ENCODE measurements at regions not wholly inside any gene's neighbourhood (a gene's known extent, or its start where the extent isn't known, plus 50 kb on each side); places are given as distances from the start of the nearest gene placed in this dataset.

GRCh38 chr7:115721293-115722217 is 309.0 kb downstream of the TFEC start:
- no peak for DNase-seq (ENCODE audit: low spot score in 2 of 2)
- no peak for FAIRE-seq

GRCh38 chr7:115719963-115720362 is 310.6 kb downstream of the TFEC start:
- FAIRE-seq (no peak), DNase-seq (ENCODE audit: low spot score in 2 of 2) (no peak)

GRCh38 chr7:115709664-115710063 is 320.9 kb downstream of the TFEC start:
- FAIRE-seq, result no peak
- DNase-seq (ENCODE audit: low spot score in 2 of 2), result no peak

- no peak for FAIRE-seq
- DNase-seq (ENCODE audit: low spot score in 2 of 2), result no peak
Observed at GRCh38 chr7:115708013-115708341, 322.6 kb downstream of the TFEC start.

GRCh38 chr7:115707258-115708012 is 323.1 kb downstream of the TFEC start:
- DNase-seq (ENCODE audit: low spot score in 2 of 2) (no peak), FAIRE-seq (no peak)

- DNase-seq (ENCODE audit: low spot score in 2 of 2) (no peak), FAIRE-seq (no peak)
Observed at GRCh38 chr7:115704884-115705283, 325.7 kb downstream of the TFEC start.

- no peak for FAIRE-seq
- DNase-seq (ENCODE audit: low spot score in 2 of 2), result no peak
Observed at GRCh38 chr7:115701141-115701540, 329.4 kb downstream of the TFEC start.

- FAIRE-seq (no peak), DNase-seq (ENCODE audit: low spot score in 2 of 2) (no peak)
Observed at GRCh38 chr7:115694424-115694823, 336.1 kb downstream of the TFEC start.

GRCh38 chr7:115693779-115694178 is 336.8 kb downstream of the TFEC start:
- FAIRE-seq (no peak), DNase-seq (ENCODE audit: low spot score in 2 of 2) (no peak)

GRCh38 chr7:115689941-115690340 is 340.6 kb downstream of the TFEC start:
- DNase-seq (ENCODE audit: low spot score in 2 of 2) (no peak), FAIRE-seq (no peak)

- FAIRE-seq, result no peak
Observed at GRCh38 chr7:115683093-115683492, 347.5 kb downstream of the TFEC start.

GRCh38 chr7:115682507-115682906 is 348.1 kb downstream of the TFEC start:
- no peak for FAIRE-seq
- no peak for DNase-seq (ENCODE audit: low spot score in 2 of 2)

More at GRCh38 chr7:115683093-115683492, 347.5 kb downstream of the TFEC start:
- DNase-seq (ENCODE audit: low spot score in 2 of 2), result no peak

- FAIRE-seq (no peak), DNase-seq (ENCODE audit: low spot score in 2 of 2) (no peak)
Observed at GRCh38 chr7:115680921-115681320, 349.6 kb downstream of the TFEC start.

- FAIRE-seq (no peak), DNase-seq (ENCODE audit: low spot score in 2 of 2) (no peak)
Observed at GRCh38 chr7:115679976-115680375, 350.6 kb downstream of the TFEC start.

GRCh38 chr7:115679423-115679822 is 351.1 kb downstream of the TFEC start:
- FAIRE-seq, result no peak
- DNase-seq (ENCODE audit: low spot score in 2 of 2), result no peak

- DNase-seq (ENCODE audit: low spot score in 2 of 2) (no peak), FAIRE-seq (no peak)
Observed at GRCh38 chr7:115678086-115678982, 352.2 kb downstream of the TFEC start.

- no peak for DNase-seq (ENCODE audit: low spot score in 2 of 2)
- no peak for FAIRE-seq
Observed at GRCh38 chr7:115676707-115677106, 353.9 kb downstream of the TFEC start.

GRCh38 chr7:115676080-115676479 is 354.5 kb downstream of the TFEC start:
- FAIRE-seq, result no peak
- DNase-seq (ENCODE audit: low spot score in 2 of 2), result no peak

- DNase-seq (ENCODE audit: low spot score in 2 of 2), result no peak
- FAIRE-seq, result no peak
Observed at GRCh38 chr7:115674467-115675024, 356.0 kb downstream of the TFEC start.

GRCh38 chr7:115672024-115672423 is 358.5 kb downstream of the TFEC start:
- DNase-seq (ENCODE audit: low spot score in 2 of 2), result no peak
- FAIRE-seq, result no peak

All from frontal cortex (tissue), 3 donors.